Endothelial cell (in vitro differentiated cells): ENCODE measurements at regions not wholly inside any gene's neighbourhood (a gene's known extent, or its start where the extent isn't known, plus 50 kb on each side); places are given as distances from the start of the nearest gene placed in this dataset.

Experiments used
- DNase-seq: peaks from one replicate; pipeline ENCODE4 v3.0.0; 2021; ENCODE audit warnings: low spot score
- H3K27ac Mint-ChIP-seq: one replicate; pipeline ENCODE4 v1.8.0; 2021; ENCODE audit warnings: mixed read lengths, inconsistent platforms; ENCODE audit not compliant: unreplicated experiment
- H3K27me3 Mint-ChIP-seq: one replicate; pipeline ENCODE4 v1.8.0; 2021; ENCODE audit warnings: mild to moderate bottlenecking, moderate library complexity, mixed read lengths, inconsistent platforms; ENCODE audit not compliant: unreplicated experiment
- H3K36me3 Mint-ChIP-seq: one replicate; pipeline ENCODE4 v1.8.0; 2021; ENCODE audit warnings: mild to moderate bottlenecking, low read depth, mixed read lengths, inconsistent platforms; ENCODE audit not compliant: unreplicated experiment
- H3K4me1 Mint-ChIP-seq: one replicate; pipeline ENCODE4 v1.8.0; 2021; ENCODE audit warnings: mild to moderate bottlenecking, mixed read lengths, inconsistent platforms; ENCODE audit not compliant: unreplicated experiment
- H3K4me3 Mint-ChIP-seq: one replicate; pipeline ENCODE4 v1.8.0; 2021; ENCODE audit warnings: mild to moderate bottlenecking, mixed read lengths, inconsistent platforms; ENCODE audit not compliant: unreplicated experiment
- H3K9me3 Mint-ChIP-seq: one replicate; pipeline ENCODE4 v1.8.0; 2021; ENCODE audit warnings: mixed read lengths, inconsistent platforms; ENCODE audit not compliant: unreplicated experiment
- CTCF ChIP-seq: fragments of 200-600 bp; sonication (generic); IDR thresholded peaks from one replicate; pipeline ENCODE4 v1.5.0; 2021; ENCODE audit warnings: antibody characterized with exemption; ENCODE audit not compliant: unreplicated experiment

- peaks cover 6% of the 10 kb centered on the region for H3K36me3 Mint-ChIP-seq
- no peak overlapping the region for H3K27ac Mint-ChIP-seq
- H3K9me3 Mint-ChIP-seq: peaks cover 15% of the 10 kb centered on the region
- no peaks in the 10 kb centered on the region for H3K4me1 Mint-ChIP-seq
- no peak overlapping the region for H3K4me3 Mint-ChIP-seq
- H3K27me3 Mint-ChIP-seq: no peaks in the 10 kb centered on the region
- DNase-seq: no peak
- TF ChIP-seq CTCF: no peak
Observed at GRCh38 chr2:188022389-188022788, 269.3 kb upstream of the GULP1 start.

GRCh38 chr2:188023035-188023434 is 268.6 kb upstream of the GULP1 start:
- H3K27ac Mint-ChIP-seq: no peak overlapping the region
- TF ChIP-seq CTCF: no peak
- H3K4me3 Mint-ChIP-seq: no peak overlapping the region
- H3K4me1 Mint-ChIP-seq: no peaks in the 10 kb centered on the region
- no peaks in the 10 kb centered on the region for H3K27me3 Mint-ChIP-seq
- DNase-seq: no peak
- H3K9me3 Mint-ChIP-seq: peaks cover 15% of the 10 kb centered on the region
- H3K36me3 Mint-ChIP-seq: peaks cover 6% of the 10 kb centered on the region

- TF ChIP-seq CTCF: no peak
- Mint-ChIP-seq H3K27me3 (no peaks in the 10 kb centered on the region), H3K36me3 (peaks cover 6% of the 10 kb centered on the region), H3K4me1 (no peaks in the 10 kb centered on the region), H3K27ac (no peak overlapping the region), H3K4me3 (no peak overlapping the region), H3K9me3 (peaks cover 10% of the 10 kb centered on the region)
- no peak for DNase-seq
Observed at GRCh38 chr2:188024811-188025210, 266.9 kb upstream of the GULP1 start.

- DNase-seq: no peak
- Mint-ChIP-seq H3K9me3 (no peaks in the 10 kb centered on the region), H3K27me3 (no peaks in the 10 kb centered on the region), H3K4me1 (peaks cover 7% of the 10 kb centered on the region), H3K4me3 (no peak overlapping the region), H3K27ac (no peak overlapping the region), H3K36me3 (no peaks in the 10 kb centered on the region)
- TF ChIP-seq CTCF: no peak
Observed at GRCh38 chr2:188028739-188029138, 262.9 kb upstream of the GULP1 start.

- no peak for TF ChIP-seq CTCF
- DNase-seq: no peak
- Mint-ChIP-seq H3K4me3 (no peak overlapping the region), H3K36me3 (no peaks in the 10 kb centered on the region), H3K4me1 (peaks cover 14% of the 10 kb centered on the region), H3K27me3 (peaks cover 5% of the 10 kb centered on the region), H3K9me3 (no peaks in the 10 kb centered on the region), H3K27ac (no peak overlapping the region)
Observed at GRCh38 chr2:188032306-188032705, 259.4 kb upstream of the GULP1 start.
